NB4 (cell line): ENCODE measurements at regions not wholly inside any gene's neighbourhood (a gene's known extent, or its start where the extent isn't known, plus 50 kb on each side); places are given as distances from the start of the nearest gene placed in this dataset.

ENCODE experiments used
- MYC ChIP-seq: IDR thresholded peaks from 2 replicates; pipeline ENCODE4 v1.6.1; 2011; ENCODE audit warnings: low read depth, low read length
- POLR2A ChIP-seq: IDR thresholded peaks from 2 replicates; pipeline ENCODE4 v1.6.1; 2011; ENCODE audit warnings: mild to moderate bottlenecking; ENCODE audit not compliant: insufficient read length; ENCODE audit errors: extremely low read depth
- TF ChIP-seq, protein P1 (sequence below): IDR thresholded peaks from one replicate; pipeline ENCODE4 v1.5.1; 2012; ENCODE audit warnings: low read depth, low read length
- TF ChIP-seq, protein P2 (sequence below): IDR thresholded peaks from 2 replicates; pipeline ENCODE4 v1.6.1; 2011; ENCODE audit warnings: low read depth, low read length

DNA sequence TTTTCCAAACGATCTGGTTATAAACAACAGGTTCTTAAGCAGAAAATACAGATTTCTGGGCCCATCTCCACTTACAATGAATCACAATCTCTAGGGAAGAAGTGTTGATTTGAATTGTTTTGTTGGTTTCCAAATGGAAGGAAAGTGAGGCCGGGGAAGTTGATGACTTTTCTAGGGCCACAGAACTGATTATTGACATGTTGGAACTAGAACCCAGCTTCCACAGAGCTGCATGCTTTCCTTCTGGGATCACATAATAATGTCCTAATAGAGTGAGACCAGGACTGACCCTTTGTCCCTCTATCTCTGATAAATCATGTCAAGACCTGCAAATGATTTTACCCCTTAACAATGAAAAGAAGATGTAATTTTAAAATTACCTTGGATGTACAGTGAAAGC lies 332.2 kb downstream of the OSR1 start:
- TF ChIP-seq POLR2A (no peak), MYC (no peak)
- TF ChIP-seq, protein P1, sequence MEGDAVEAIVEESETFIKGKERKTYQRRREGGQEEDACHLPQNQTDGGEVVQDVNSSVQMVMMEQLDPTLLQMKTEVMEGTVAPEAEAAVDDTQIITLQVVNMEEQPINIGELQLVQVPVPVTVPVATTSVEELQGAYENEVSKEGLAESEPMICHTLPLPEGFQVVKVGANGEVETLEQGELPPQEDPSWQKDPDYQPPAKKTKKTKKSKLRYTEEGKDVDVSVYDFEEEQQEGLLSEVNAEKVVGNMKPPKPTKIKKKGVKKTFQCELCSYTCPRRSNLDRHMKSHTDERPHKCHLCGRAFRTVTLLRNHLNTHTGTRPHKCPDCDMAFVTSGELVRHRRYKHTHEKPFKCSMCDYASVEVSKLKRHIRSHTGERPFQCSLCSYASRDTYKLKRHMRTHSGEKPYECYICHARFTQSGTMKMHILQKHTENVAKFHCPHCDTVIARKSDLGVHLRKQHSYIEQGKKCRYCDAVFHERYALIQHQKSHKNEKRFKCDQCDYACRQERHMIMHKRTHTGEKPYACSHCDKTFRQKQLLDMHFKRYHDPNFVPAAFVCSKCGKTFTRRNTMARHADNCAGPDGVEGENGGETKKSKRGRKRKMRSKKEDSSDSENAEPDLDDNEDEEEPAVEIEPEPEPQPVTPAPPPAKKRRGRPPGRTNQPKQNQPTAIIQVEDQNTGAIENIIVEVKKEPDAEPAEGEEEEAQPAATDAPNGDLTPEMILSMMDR, result no peak
- TF ChIP-seq, protein P2, sequence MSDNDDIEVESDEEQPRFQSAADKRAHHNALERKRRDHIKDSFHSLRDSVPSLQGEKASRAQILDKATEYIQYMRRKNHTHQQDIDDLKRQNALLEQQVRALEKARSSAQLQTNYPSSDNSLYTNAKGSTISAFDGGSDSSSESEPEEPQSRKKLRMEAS, result no peak
